GM12874 (cell line): ENCODE measurements at regions not wholly inside any gene's neighbourhood (a gene's known extent, or its start where the extent isn't known, plus 50 kb on each side); places are given as distances from the start of the nearest gene placed in this dataset.

Experiments used
- CTCF ChIP-seq: IDR thresholded peaks from 2 replicates; pipeline ENCODE4 v1.5.1; 2011; ENCODE audit warnings: low read depth, mild to moderate bottlenecking, control low read depth, low read length, moderate library complexity; ENCODE audit not compliant: insufficient read depth

GRCh38 chr7:47636081-47636432 is 54.1 kb upstream of the TNS3 start:
- no peak for TF ChIP-seq CTCF

GRCh38 chr7:47635091-47636080 is 53.5 kb upstream of the TNS3 start:
- no peak for TF ChIP-seq CTCF

- no peak for TF ChIP-seq CTCF
Measured at GRCh38 chr7:47634273-47634672, 52.4 kb upstream of the TNS3 start.

GRCh38 chr7:47633134-47633533 is 51.2 kb upstream of the TNS3 start:
- no peak for TF ChIP-seq CTCF
